GM12878 (cell line): ENCODE measurements at regions not wholly inside any gene's neighbourhood (a gene's known extent, or its start where the extent isn't known, plus 50 kb on each side); places are given as distances from the start of the nearest gene placed in this dataset.

Experiments used
- ATAC-seq: fragments of 200-7000 bp; cut with Tn5 transposase; 3 replicates; pipeline ENCODE4 v1.9.1; 2020; ENCODE audit warnings: mild to moderate bottlenecking, moderate library complexity
- BruUV-seq: library from RNA; stranded (reverse); fragments of 400-500 nt; replicated peaks from 2 replicates; lab custom pipeline; 2021; lab: Mats Ljungman, UMichigan
- CTCF ChIA-PET: fragments of 300-600 bp; sonication (Branson Sonifier 250); formaldehyde crosslinking; extraction: SDS; loops from one replicate; lab custom pipeline; 2021; ENCODE audit warnings: inconsistent platforms; lab: Yijun Ruan, JAX
- POLR2A ChIA-PET: fragments of 350-600 bp; formaldehyde crosslinking; extraction: SDS; loops from one replicate; lab custom pipeline; 2021; ENCODE audit warnings: inconsistent platforms; lab: Charles Lee
- RAD21 ChIA-PET: fragments of 300-600 bp; sonication (Branson Sonifier 250); formaldehyde crosslinking; loops from one replicate; lab custom pipeline; 2023; ENCODE audit warnings: antibody characterized with exemption; ENCODE audit not compliant: unreplicated experiment; lab: Charles Lee
- SMC1A ChIA-PET: fragments of 300-600 bp; sonication (Branson Sonifier 250); formaldehyde crosslinking; loops from one replicate; lab custom pipeline; 2023; ENCODE audit not compliant: unreplicated experiment, uncharacterized antibody; lab: Charles Lee
- DNase-seq: peaks from one replicate; pipeline ENCODE4 v3.0.0-alpha.2; 2011; ENCODE audit warnings: low read depth, low spot score
- FAIRE-seq: peaks from 3 replicates; lab custom pipeline; 2011; peaks lifted over from hg19 to GRCh38; lab: Jason Lieb, UNC
- H2AFZ ChIP-seq: 2 replicates; pipeline ENCODE4 v1.6.0; 2011; ENCODE audit warnings: low read depth, low read length, control low read depth; ENCODE audit not compliant: control insufficient read depth
- H3K27ac ChIP-seq: 2 replicates; pipeline ENCODE4 v1.5.1; 2011; ENCODE audit warnings: control low read depth; ENCODE audit not compliant: control insufficient read depth, insufficient read depth
- H3K27me3 ChIP-seq, 2 experiments: replicated peaks in 1 of 2; 2 replicates each; pipeline versions ENCODE4 v1.6.0 to v1.6.1; 2011; ENCODE audit warnings: low read length in 1 of 2; ENCODE audit not compliant: control insufficient read depth in 2 of 2, insufficient read depth in 2 of 2
- H3K36me3 ChIP-seq, 2 experiments: 2 replicates each; pipeline ENCODE4 v1.5.1; 2011; ENCODE audit warnings: low read length in 1 of 2; ENCODE audit not compliant: control insufficient read depth in 2 of 2, insufficient read depth in 2 of 2
- H3K4me1 ChIP-seq: 2 replicates; pipeline ENCODE4 v1.6.1; 2011; ENCODE audit warnings: mild to moderate bottlenecking, low read length, moderate library complexity, mixed read lengths; ENCODE audit not compliant: control insufficient read depth, insufficient read depth
- H3K4me2 ChIP-seq: 2 replicates; pipeline ENCODE4 v1.6.0; 2011; ENCODE audit warnings: control low read depth; ENCODE audit not compliant: control insufficient read depth, insufficient read depth
- H3K4me3 ChIP-seq: fragments of 200-600 bp; sonication (generic); 2 replicates; pipeline ENCODE4 v1.5.1; 2016
- H3K79me2 ChIP-seq: 2 replicates; pipeline ENCODE4 v1.6.0; 2011; ENCODE audit warnings: low read length; ENCODE audit not compliant: control insufficient read depth, insufficient read depth
- H3K9ac ChIP-seq: 2 replicates; pipeline ENCODE4 v1.8.0; 2011; ENCODE audit warnings: low read length, control low read depth, mixed read lengths; ENCODE audit not compliant: control insufficient read depth, insufficient read depth
- H3K9me3 ChIP-seq: replicated peaks from 3 replicates; pipeline ENCODE4 v1.5.1; 2011; ENCODE audit warnings: mild to moderate bottlenecking, low read length; ENCODE audit not compliant: control insufficient read depth, insufficient read depth
- H4K20me1 ChIP-seq: 2 replicates; pipeline ENCODE4 v1.6.0; 2011; ENCODE audit not compliant: control insufficient read depth, insufficient read depth
- BCLAF1 ChIP-seq: fragments of 450-650 bp; IDR thresholded peaks from 2 replicates; pipeline ENCODE4 v1.6.1; 2017; ENCODE audit warnings: antibody characterized with exemption, mild to moderate bottlenecking, moderate library complexity
- BHLHE40 ChIP-seq, 2 experiments: fragments of 450-650 bp in 1 of 2; IDR thresholded peaks; 2 replicates each; pipeline ENCODE4 v1.6.1; 2011 to 2017; ENCODE audit warnings: low read depth in 2 of 2, borderline replicate concordance in 1 of 2, improper control_type of control experiment in 1 of 2, low read length in 1 of 2, mild to moderate bottlenecking in 1 of 2
- ELK1 ChIP-seq: IDR thresholded peaks from 2 replicates; pipeline ENCODE4 v1.6.1; 2012; ENCODE audit warnings: low read depth, low read length, improper control_type of control experiment
- ETV6 ChIP-seq, 2 experiments: fragments of 450-650 bp in 1 of 2; IDR thresholded peaks in 1 of 2; conservative IDR thresholded peaks in 1 of 2; 2 replicates each; pipeline ENCODE4 v1.6.1; 2014; ENCODE audit warnings: antibody characterized with exemption in 1 of 2, borderline replicate concordance in 1 of 2, low read depth in 1 of 2, mild to moderate bottlenecking in 1 of 2, moderate library complexity in 1 of 2
- FOXM1 ChIP-seq: IDR thresholded peaks from 2 replicates; pipeline ENCODE4 v1.6.1; 2012; ENCODE audit warnings: low read depth, mild to moderate bottlenecking, inconsistent platforms, low read length, moderate library complexity
- HSF1 ChIP-seq: fragments of 150-350 bp; IDR thresholded peaks from 2 replicates; pipeline ENCODE4 v1.6.1; 2014; ENCODE audit warnings: mild to moderate bottlenecking, low read depth, low read length
- IKZF1 ChIP-seq: fragments of 450-650 bp; conservative IDR thresholded peaks from 2 replicates; pipeline ENCODE4 v1.6.1; 2017; ENCODE audit warnings: antibody characterized with exemption, mild to moderate bottlenecking
- MTA3 ChIP-seq: IDR thresholded peaks from 2 replicates; pipeline ENCODE4 v1.6.1; 2012; ENCODE audit warnings: low read length, inconsistent platforms, borderline replicate concordance
- NBN ChIP-seq: fragments of 450-650 bp; IDR thresholded peaks from 2 replicates; pipeline ENCODE4 v1.6.1; 2016
- NFIC ChIP-seq: IDR thresholded peaks from 2 replicates; pipeline ENCODE4 v1.6.1; 2012; ENCODE audit warnings: low read depth, mild to moderate bottlenecking, inconsistent platforms, low read length, moderate library complexity
- SMAD5 ChIP-seq: IDR thresholded peaks from 2 replicates; pipeline ENCODE4 v1.6.1; 2016; ENCODE audit warnings: antibody characterized with exemption, low read depth
- TBL1XR1 ChIP-seq: IDR thresholded peaks from 2 replicates; pipeline ENCODE4 v1.6.1; 2012; ENCODE audit warnings: low read depth, low read length, improper control_type of control experiment
- WGBS: methylation state at CpG from one replicate; pipeline ENCODE4 v1.1.6; 2016; ENCODE audit warnings: low lambda C conversion rate; ENCODE audit not compliant: insufficient replicate concordance, insufficient coverage; ENCODE audit errors: missing lambda C conversion rate; 5-methylcytosine and 5-hydroxymethylcytosine counted together
- in situ Hi-C: fragments of 300-500 bp; cut with MboI; formaldehyde crosslinking; loops from 9 replicates; pipeline ENCODE4 v1.14.3; 2018; ENCODE audit warnings: mixed read lengths
- intact Hi-C: fragments of 100-400 bp; cut with micrococcal nuclease; formaldehyde crosslinking; loops from one replicate; pipeline ENCODE4 v1.14.2; 2022; ENCODE audit not compliant: unreplicated experiment
- TF ChIP-seq, protein P1 (sequence below): fragments of 450-650 bp; IDR thresholded peaks from 2 replicates; pipeline ENCODE4 v1.6.1; 2016; ENCODE audit warnings: mild to moderate bottlenecking

- no peak for TF ChIP-seq ELK1
Measured at GRCh38 chr7:155236386-155236785, 61.3 kb upstream of the INSIG1 start (continued).

DNA sequence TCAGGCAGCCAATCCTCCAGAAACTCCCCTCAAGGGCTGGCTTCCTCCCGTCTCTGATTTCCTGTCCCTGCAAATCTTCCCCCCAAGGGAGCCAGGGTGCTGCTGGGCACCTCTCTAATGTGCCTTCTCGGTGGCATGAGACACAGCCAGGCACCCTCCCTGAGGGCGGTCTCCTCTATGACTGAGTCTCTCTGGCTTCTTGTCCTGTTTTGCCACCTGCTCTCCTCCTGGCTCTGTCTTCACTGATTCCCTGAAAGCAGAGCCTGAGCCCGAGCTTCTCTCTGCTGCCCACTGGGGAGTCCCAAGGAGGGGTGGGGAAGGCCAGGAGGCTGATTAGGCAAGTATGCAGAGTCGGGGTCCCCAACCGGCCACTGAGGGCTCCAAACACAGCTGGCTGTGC is 60.4 kb upstream of the INSIG1 start:
- H3K9ac ChIP-seq, result no peak overlapping the region
- ATAC-seq (peak; percentile 34; the same call in 2 of the 3 replicates), FAIRE-seq (no peak), DNase-seq (no peak)
- no peak overlapping the region for H2AFZ ChIP-seq
- WGBS, result 28% methylated on average over 4 of the region's 6 CpGs
- no peaks in the 10 kb centered on the region for H3K4me1 ChIP-seq
- no peaks in the 10 kb centered on the region for H4K20me1 ChIP-seq
- no TSS peak for BruUV-seq
- no peaks in the 10 kb centered on the region for H3K36me3 ChIP-seq
- ChIA-PET POLR2A (no interaction called here), RAD21 (interaction anchor here (0.6 to 0.7 kb wide), 2 partner anchors 108 to 236 kb away, joined by 3 to 4 read pairs; no protein-coding TSS in a partner anchor), SMC1A (interaction anchor here (0.6 kb wide), 1 partner anchor 443 kb away, joined by 4 read pairs; no protein-coding TSS in a partner anchor), CTCF (interaction anchor here (0.6 to 1.6 kb wide), 2 partner anchors 48 to 320 kb away, joined by 3 to 6 read pairs; no protein-coding TSS in a partner anchor)
- in situ Hi-C loops, result no loop called here
- H3K4me2 ChIP-seq, result no peak overlapping the region
- no peak overlapping the region for H3K27ac ChIP-seq
- TF ChIP-seq TBL1XR1 (no peak), ETV6 (conservative IDR thresholded peaks at IDR 0.05 in 1 of 2, IDR thresholded peaks at IDR 0.05 in 1 of 2; ENCODE audit: borderline replicate concordance in 1 of 2, low read depth in 1 of 2) (no peak), IKZF1 (no peak), BHLHE40 (IDR thresholded peaks at IDR 0.05; ENCODE audit: borderline replicate concordance in 1 of 2, low read depth in 2 of 2, low read length in 1 of 2) (no peak), FOXM1 (no peak), BCLAF1 (no peak), NFIC (no peak), SMAD5 (no peak), NBN (no peak), HSF1 (no peak), MTA3 (no peak)
- TF ChIP-seq, protein P1, sequence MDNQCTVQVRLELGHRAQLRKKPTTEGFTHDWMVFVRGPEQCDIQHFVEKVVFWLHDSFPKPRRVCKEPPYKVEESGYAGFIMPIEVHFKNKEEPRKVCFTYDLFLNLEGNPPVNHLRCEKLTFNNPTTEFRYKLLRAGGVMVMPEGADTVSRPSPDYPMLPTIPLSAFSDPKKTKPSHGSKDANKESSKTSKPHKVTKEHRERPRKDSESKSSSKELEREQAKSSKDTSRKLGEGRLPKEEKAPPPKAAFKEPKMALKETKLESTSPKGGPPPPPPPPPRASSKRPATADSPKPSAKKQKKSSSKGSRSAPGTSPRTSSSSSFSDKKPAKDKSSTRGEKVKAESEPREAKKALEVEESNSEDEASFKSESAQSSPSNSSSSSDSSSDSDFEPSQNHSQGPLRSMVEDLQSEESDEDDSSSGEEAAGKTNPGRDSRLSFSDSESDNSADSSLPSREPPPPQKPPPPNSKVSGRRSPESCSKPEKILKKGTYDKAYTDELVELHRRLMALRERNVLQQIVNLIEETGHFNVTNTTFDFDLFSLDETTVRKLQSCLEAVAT, result no peak
- no peak overlapping the region for H3K4me3 ChIP-seq
- H3K79me2 ChIP-seq, result no peaks in the 10 kb centered on the region
- intact Hi-C loops, result no loop called here
- no peaks in the 10 kb centered on the region for H3K9me3 ChIP-seq
- H3K27me3 ChIP-seq, result no peaks in the 10 kb centered on the region; a peak in 2 of 4 replicates
